H9 (cell line): ENCODE measurements at regions not wholly inside any gene's neighbourhood (a gene's known extent, or its start where the extent isn't known, plus 50 kb on each side); places are given as distances from the start of the nearest gene placed in this dataset.
"Not testable (repeated sequence)": the region's sequence is repeated elsewhere in the genome, so short reads cannot be mapped to it uniquely, and the experiment has no call there.

ENCODE experiments used
- DNase-seq: peaks from one replicate; pipeline ENCODE4 v3.0.0-alpha.2; 2017
- H2AFZ ChIP-seq: one replicate; pipeline ENCODE4 v1.6.1; 2013; ENCODE audit warnings: mild to moderate bottlenecking, low read length, control low read depth, moderate library complexity
- H2AK5ac ChIP-seq: 2 replicates; pipeline ENCODE4 v1.6.1; 2013; ENCODE audit warnings: low read length, control low read depth, mixed read lengths; ENCODE audit not compliant: insufficient read length
- H2BK120ac ChIP-seq: one replicate; pipeline ENCODE4 v1.6.1; 2013; ENCODE audit warnings: low read depth, mild to moderate bottlenecking, low read length, control low read depth, inconsistent platforms; ENCODE audit not compliant: poor library complexity, severe bottlenecking
- H2BK12ac ChIP-seq: 2 replicates; pipeline ENCODE4 v1.6.1; 2013; ENCODE audit warnings: low read length, control low read depth, mixed read lengths, low read depth; ENCODE audit not compliant: insufficient read length
- H2BK15ac ChIP-seq: 2 replicates; pipeline ENCODE4 v1.6.1; 2013; ENCODE audit warnings: low read depth, low read length, control low read depth
- H2BK20ac ChIP-seq: one replicate; pipeline ENCODE4 v1.6.1; 2013; ENCODE audit warnings: low read depth, mild to moderate bottlenecking, low read length, control low read depth, inconsistent platforms; ENCODE audit not compliant: poor library complexity, severe bottlenecking
- H2BK5ac ChIP-seq: 2 replicates; pipeline ENCODE4 v1.6.1; 2013; ENCODE audit warnings: low read length, control low read depth, mixed read lengths; ENCODE audit not compliant: insufficient read length
- H3K14ac ChIP-seq: 2 replicates; pipeline ENCODE4 v1.6.1; 2013; ENCODE audit warnings: low read length, control low read depth; ENCODE audit not compliant: insufficient read depth
- H3K18ac ChIP-seq: 2 replicates; pipeline ENCODE4 v1.6.1; 2013; ENCODE audit warnings: low read depth, mild to moderate bottlenecking, mixed read lengths, low read length, control low read depth; ENCODE audit not compliant: insufficient read length
- H3K23ac ChIP-seq: 2 replicates; pipeline ENCODE4 v1.6.1; 2013; ENCODE audit warnings: low read length, control low read depth, mixed read lengths, low read depth; ENCODE audit not compliant: insufficient read length
- H3K23me2 ChIP-seq: 2 replicates; pipeline ENCODE4 v1.6.1; 2013; ENCODE audit warnings: low read depth, mild to moderate bottlenecking, mixed read lengths, low read length, control low read depth; ENCODE audit not compliant: insufficient read length, poor library complexity, severe bottlenecking
- H3K27ac ChIP-seq: 2 replicates; pipeline ENCODE4 v1.5.1; 2013; ENCODE audit warnings: low read length, control low read depth, mixed read lengths, low read depth; ENCODE audit not compliant: insufficient read length
- H3K27me3 ChIP-seq: 2 replicates; pipeline ENCODE4 v1.6.1; 2013; ENCODE audit warnings: low read length, control low read depth, inconsistent platforms; ENCODE audit not compliant: insufficient read depth
- H3K4ac ChIP-seq: 2 replicates; pipeline ENCODE4 v1.6.1; 2013; ENCODE audit warnings: low read depth, mild to moderate bottlenecking, control low read depth, inconsistent platforms, low read length, moderate library complexity
- H3K4me1 ChIP-seq: 2 replicates; pipeline ENCODE4 v1.6.1; 2013; ENCODE audit warnings: low read length, control low read depth, inconsistent platforms; ENCODE audit not compliant: insufficient read depth
- H3K4me2 ChIP-seq: 2 replicates; pipeline ENCODE4 v1.6.1; 2013; ENCODE audit warnings: low read length, control low read depth, mixed read lengths; ENCODE audit not compliant: insufficient read length, insufficient read depth
- H3K56ac ChIP-seq: 2 replicates; pipeline ENCODE4 v1.6.1; 2013; ENCODE audit warnings: low read depth, mild to moderate bottlenecking, mixed read lengths, low read length, control low read depth; ENCODE audit not compliant: insufficient read length
- H3K79me1 ChIP-seq: 2 replicates; pipeline ENCODE4 v1.6.1; 2013; ENCODE audit warnings: low read depth, mild to moderate bottlenecking, moderate library complexity, low read length, control low read depth, inconsistent platforms; ENCODE audit not compliant: insufficient read depth, poor library complexity, severe bottlenecking
- H3K79me2 ChIP-seq: 2 replicates; pipeline ENCODE4 v1.6.1; 2013; ENCODE audit warnings: low read length, control low read depth, inconsistent platforms; ENCODE audit not compliant: insufficient read depth
- H3K9ac ChIP-seq: 2 replicates; pipeline ENCODE4 v1.6.1; 2013; ENCODE audit warnings: low read length, control low read depth, mixed read lengths; ENCODE audit not compliant: insufficient read length; ENCODE audit errors: extremely low read depth
- H3K9me3 ChIP-seq: one replicate; pipeline ENCODE4 v1.6.1; 2013; ENCODE audit warnings: low read depth, low read length, inconsistent platforms; ENCODE audit not compliant: control insufficient read depth
- H3T11ph ChIP-seq: one replicate; pipeline ENCODE4 v1.6.1; 2013; ENCODE audit warnings: mild to moderate bottlenecking, low read length, control low read depth, inconsistent platforms
- H4K20me1 ChIP-seq: one replicate; pipeline ENCODE4 v1.6.1; 2013; ENCODE audit not compliant: control insufficient read depth, insufficient read length, insufficient read depth
- H4K5ac ChIP-seq: 2 replicates; pipeline ENCODE4 v1.6.1; 2013; ENCODE audit warnings: low read depth, mild to moderate bottlenecking, mixed read lengths, low read length, control low read depth; ENCODE audit not compliant: insufficient read length
- H4K8ac ChIP-seq: replicated peaks from 2 replicates; pipeline ENCODE4 v1.6.1; 2013; ENCODE audit warnings: low read length, control low read depth, mixed read lengths, low read depth; ENCODE audit not compliant: insufficient read length
- H4K91ac ChIP-seq: 2 replicates; pipeline ENCODE4 v1.6.1; 2013; ENCODE audit warnings: low read depth, mild to moderate bottlenecking, moderate library complexity, mixed read lengths, low read length, control low read depth; ENCODE audit not compliant: insufficient read length
- H3K27ac Mint-ChIP-seq, 3 experiments: 2 replicates in 2 of 3; 3 replicates in 1 of 3; pipeline ENCODE4 v1.8.0; 2020 to 2021; ENCODE audit warnings: mixed read lengths in 3 of 3, mild to moderate bottlenecking in 1 of 3, moderate library complexity in 1 of 3
- H3K27me3 Mint-ChIP-seq: 2 replicates; pipeline ENCODE4 v1.8.0; 2021; ENCODE audit warnings: low read depth, mild to moderate bottlenecking, moderate library complexity, mixed read lengths
- H3K36me3 Mint-ChIP-seq, 3 experiments: 2 replicates in 2 of 3; 3 replicates in 1 of 3; pipeline ENCODE4 v1.8.0; 2020 to 2021; ENCODE audit warnings: low read depth in 3 of 3, mixed read lengths in 3 of 3; ENCODE audit not compliant: insufficient read depth in 1 of 3
- H3K4me1 Mint-ChIP-seq, 2 experiments: 2 replicates each; pipeline ENCODE4 v1.8.0; 2020; ENCODE audit warnings: mixed read lengths in 2 of 2
- H3K4me3 Mint-ChIP-seq, 2 experiments: 2 replicates in 1 of 2; 3 replicates in 1 of 2; pipeline ENCODE4 v1.8.0; 2020 to 2021; ENCODE audit warnings: mild to moderate bottlenecking in 2 of 2, mixed read lengths in 2 of 2, moderate library complexity in 1 of 2
- H3K9me3 Mint-ChIP-seq, 2 experiments: 2 replicates in 1 of 2; 3 replicates in 1 of 2; pipeline ENCODE4 v1.8.0; 2020; ENCODE audit warnings: mild to moderate bottlenecking in 2 of 2, mixed read lengths in 2 of 2, moderate library complexity in 1 of 2
- CTCF ChIP-seq: fragments of 200-600 bp; sonication (generic); conservative IDR thresholded peaks from 3 replicates; pipeline ENCODE4 v1.8.0; 2021; ENCODE audit warnings: antibody characterized with exemption, mild to moderate bottlenecking
- WGBS: extraction: QIAGEN DNeasy Blood & Tissue Kit; methylation state at CpG from one replicate; pipeline ENCODE4 v1.1.7; 2013; ENCODE audit warnings: missing lambda C conversion rate, low lambda C conversion rate, mixed read lengths; ENCODE audit not compliant: insufficient read length; ENCODE audit errors: extremely low coverage; 5-methylcytosine and 5-hydroxymethylcytosine counted together

DNA sequence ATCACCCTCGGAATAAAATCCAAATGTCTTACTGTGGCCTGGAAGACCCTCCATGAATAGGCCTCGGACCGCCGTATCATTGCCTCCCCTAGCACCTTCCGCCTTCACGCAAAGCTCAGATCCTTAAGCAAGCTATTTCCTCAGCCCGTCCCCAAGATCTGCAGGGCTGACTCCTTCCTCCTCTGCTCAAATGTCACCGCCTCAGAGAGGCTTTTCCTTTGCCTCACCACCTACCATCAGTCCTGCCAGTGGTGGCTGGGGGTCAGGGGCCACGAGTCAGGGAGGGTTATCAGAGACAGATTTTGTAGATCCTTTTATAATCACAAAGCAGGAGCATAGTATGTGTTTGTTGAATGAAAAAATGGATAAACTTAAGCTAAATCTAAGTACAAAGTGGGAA lies 74.4 kb upstream of the KIF2A start:
- no peak overlapping the region for H4K5ac ChIP-seq
- H4K8ac ChIP-seq = no peak overlapping the region
- H2BK12ac ChIP-seq = no peak overlapping the region
- no peak overlapping the region for H3K27ac ChIP-seq
- H3K9me3 ChIP-seq = no peaks in the 10 kb centered on the region
- H3K56ac ChIP-seq = no peak overlapping the region
- no peak overlapping the region for H2BK15ac ChIP-seq
- H3K27me3 ChIP-seq = no peaks in the 10 kb centered on the region
- H3K9me3 Mint-ChIP-seq = no peaks in the 10 kb centered on the region; a peak in 1 of 5 replicates
- no peak overlapping the region for H3K4ac ChIP-seq
- H3K27me3 Mint-ChIP-seq = peaks cover 4% of the 10 kb centered on the region
- H2BK120ac ChIP-seq = no peak overlapping the region
- no peak overlapping the region for H2AK5ac ChIP-seq
- no peak for DNase-seq
- TF ChIP-seq CTCF = no peak
- no peaks in the 10 kb centered on the region for H3K79me2 ChIP-seq
- no peak overlapping the region for H3T11ph ChIP-seq
- no peak overlapping the region for H3K4me3 Mint-ChIP-seq
- WGBS = no CpG with 5 or more reads among the region's 9 CpGs
- H4K91ac ChIP-seq = no peak overlapping the region
- no peak overlapping the region for H3K23ac ChIP-seq
- no peak overlapping the region for H2AFZ ChIP-seq
- no peaks in the 10 kb centered on the region for H4K20me1 ChIP-seq
- H2BK20ac ChIP-seq = no peak overlapping the region
- H3K23me2 ChIP-seq = no peaks in the 10 kb centered on the region
- H3K79me1 ChIP-seq = no peaks in the 10 kb centered on the region
- H3K27ac Mint-ChIP-seq = no peak overlapping the region
- H3K14ac ChIP-seq = no peak overlapping the region
- no peak overlapping the region for H2BK5ac ChIP-seq
- H3K9ac ChIP-seq = no peak overlapping the region
- peaks cover 0 to 2% of the 10 kb centered on the region in 2 experiments; a peak in 2 of 4 replicates for H3K4me1 Mint-ChIP-seq
- no peak overlapping the region for H3K4me2 ChIP-seq
- peaks cover 0 to 2% (median 0%) of the 10 kb centered on the region in 3 experiments; a peak in 1 of 7 replicates for H3K36me3 Mint-ChIP-seq
- no peak overlapping the region for H3K18ac ChIP-seq
- no peaks in the 10 kb centered on the region for H3K4me1 ChIP-seq

DNA sequence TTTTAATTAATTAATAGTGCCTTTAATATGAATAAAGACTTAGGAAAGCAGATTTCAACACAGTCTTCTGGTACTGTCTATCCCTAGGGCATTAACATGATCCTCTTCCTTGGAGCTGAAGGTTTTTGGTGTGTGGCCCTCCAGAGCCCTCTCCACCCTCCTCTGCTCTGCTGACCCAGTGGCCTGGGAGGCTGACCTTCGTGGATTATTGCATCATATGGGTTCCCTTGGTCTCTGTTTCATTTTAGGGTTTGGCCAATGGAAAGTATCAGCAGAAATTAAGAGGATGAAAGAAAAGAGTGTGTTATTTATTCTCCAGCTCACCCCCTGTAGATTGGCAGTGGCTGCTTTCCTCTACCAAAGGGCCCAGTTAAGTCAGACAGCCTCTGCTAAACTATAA lies 73.8 kb upstream of the KIF2A start:
- H4K5ac ChIP-seq, H3K9ac ChIP-seq, H3T11ph ChIP-seq, H2BK5ac ChIP-seq, H3K14ac ChIP-seq, H2BK20ac ChIP-seq, H4K20me1 ChIP-seq, H3K27ac ChIP-seq, H3K36me3 Mint-ChIP-seq, H2AK5ac ChIP-seq, H3K9me3 Mint-ChIP-seq, H4K8ac ChIP-seq, DNase-seq, H3K4me1 ChIP-seq, H3K23me2 ChIP-seq, H3K27ac Mint-ChIP-seq, H3K4me3 Mint-ChIP-seq, H3K79me2 ChIP-seq, H2BK15ac ChIP-seq, H4K91ac ChIP-seq, H2AFZ ChIP-seq, H3K27me3 ChIP-seq, H3K27me3 Mint-ChIP-seq, H3K79me1 ChIP-seq, H2BK12ac ChIP-seq, H3K18ac ChIP-seq, H3K4ac ChIP-seq, H2BK120ac ChIP-seq, H3K23ac ChIP-seq, H3K56ac ChIP-seq, H3K4me2 ChIP-seq, H3K9me3 ChIP-seq, H3K4me1 Mint-ChIP-seq: not testable (repeated sequence)
- no CpG with 5 or more reads among the region's 1 CpG for WGBS
